Lower lobe of right lung (tissue), 2 donors: ENCODE measurements at regions not wholly inside any gene's neighbourhood (a gene's known extent, or its start where the extent isn't known, plus 50 kb on each side); places are given as distances from the start of the nearest gene placed in this dataset.

Experiments
- ATAC-seq, 2 donors: fragments of 200-7000 bp; cut with Tn5 transposase; one replicate each; pipeline ENCODE4 v1.9.1; 2020 to 2022; ENCODE audit warnings: mild to moderate bottlenecking in 2 of 2, moderate library complexity in 2 of 2
- DNase-seq: peaks from one replicate; pipeline ENCODE4 v3.0.0-alpha.2; 2020
- H3K27ac ChIP-seq: fragments of 200-600 bp; one replicate; pipeline ENCODE4 v1.8.0; 2022
- H3K27me3 ChIP-seq: fragments of 200-600 bp; one replicate; pipeline ENCODE4 v1.8.0; 2022; ENCODE audit warnings: low read depth
- H3K36me3 ChIP-seq: fragments of 200-600 bp; one replicate; pipeline ENCODE4 v1.8.0; 2022; ENCODE audit warnings: mild to moderate bottlenecking
- H3K4me1 ChIP-seq: fragments of 200-600 bp; one replicate; pipeline ENCODE4 v1.8.0; 2022
- H3K4me3 ChIP-seq: fragments of 200-600 bp; one replicate; pipeline ENCODE4 v1.8.0; 2022; ENCODE audit warnings: mild to moderate bottlenecking
- H3K9me3 ChIP-seq: fragments of 200-600 bp; one replicate; pipeline ENCODE4 v1.8.0; 2022
- intact Hi-C: fragments of 100-400 bp; cut with DNase I; formaldehyde crosslinking; loops from one replicate; pipeline ENCODE4 v1.11.0; 2022
- TF ChIP-seq, protein P1 (sequence below): fragments of 200-600 bp; IDR thresholded peaks from one replicate; pipeline ENCODE4 v1.8.0; 2022; ENCODE audit warnings: antibody characterized with exemption, mild to moderate bottlenecking
- donor health status: DM: no; HTN: yes; CAD: no; lungs with severe emphysema.

DNA sequence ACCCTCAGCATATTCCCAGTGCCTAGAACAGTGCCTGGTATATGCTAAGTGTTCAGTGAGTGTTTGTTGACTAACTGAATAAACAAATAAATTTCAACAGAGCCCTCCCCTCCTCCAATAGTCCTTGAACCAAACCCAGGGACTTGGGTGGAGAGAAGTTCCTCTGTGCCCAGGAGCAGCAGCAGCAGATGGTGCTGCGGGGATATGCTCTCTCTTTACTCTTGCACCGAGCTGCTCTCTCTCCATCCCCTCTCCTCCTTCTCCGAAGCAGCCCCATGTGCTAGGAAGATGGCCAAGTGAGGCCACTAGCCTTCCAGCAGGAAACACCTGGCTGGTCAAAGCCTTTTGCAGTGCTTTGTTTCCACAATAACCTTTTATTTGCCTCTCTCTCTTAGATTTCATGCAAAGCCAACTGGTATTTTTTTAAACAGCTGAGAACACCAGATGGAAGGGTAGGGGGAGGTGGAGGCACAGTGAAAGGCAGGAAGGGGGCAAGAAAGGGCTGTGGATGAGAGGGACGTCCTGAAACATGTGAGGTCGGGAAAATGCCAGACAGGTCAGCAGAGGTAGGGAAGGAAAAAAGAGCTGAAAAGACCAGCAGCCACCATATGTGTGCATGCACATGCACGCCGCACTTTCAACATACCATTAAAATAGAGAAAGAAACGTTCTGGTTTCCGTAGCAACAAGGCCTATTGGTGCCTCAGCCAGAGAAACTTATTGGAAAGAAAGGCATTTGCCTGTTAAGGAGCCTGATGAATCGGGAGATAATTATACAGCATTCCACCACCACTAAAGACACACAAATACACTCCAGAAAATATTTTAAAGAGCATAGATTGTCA is 78.9 kb downstream of the EMP1 start:
- H3K4me1 ChIP-seq, result peaks cover 9% of the 10 kb centered on the region
- ATAC-seq, result no peak
- intact Hi-C loops, result no loop called here

GRCh38 chr12:13273850-13274249 is 77.3 kb downstream of the EMP1 start:
- Histone ChIP-seq H3K27me3 (peaks cover 12% of the 10 kb centered on the region), H3K36me3 (no peaks in the 10 kb centered on the region), H3K9me3 (no peaks in the 10 kb centered on the region), H3K27ac (no peak overlapping the region), H3K4me1 (peaks cover 9% of the 10 kb centered on the region), H3K4me3 (no peak overlapping the region)
- no peak for DNase-seq
- ATAC-seq, result no peak
- intact Hi-C loops, result no loop called here
- TF ChIP-seq, protein P1, sequence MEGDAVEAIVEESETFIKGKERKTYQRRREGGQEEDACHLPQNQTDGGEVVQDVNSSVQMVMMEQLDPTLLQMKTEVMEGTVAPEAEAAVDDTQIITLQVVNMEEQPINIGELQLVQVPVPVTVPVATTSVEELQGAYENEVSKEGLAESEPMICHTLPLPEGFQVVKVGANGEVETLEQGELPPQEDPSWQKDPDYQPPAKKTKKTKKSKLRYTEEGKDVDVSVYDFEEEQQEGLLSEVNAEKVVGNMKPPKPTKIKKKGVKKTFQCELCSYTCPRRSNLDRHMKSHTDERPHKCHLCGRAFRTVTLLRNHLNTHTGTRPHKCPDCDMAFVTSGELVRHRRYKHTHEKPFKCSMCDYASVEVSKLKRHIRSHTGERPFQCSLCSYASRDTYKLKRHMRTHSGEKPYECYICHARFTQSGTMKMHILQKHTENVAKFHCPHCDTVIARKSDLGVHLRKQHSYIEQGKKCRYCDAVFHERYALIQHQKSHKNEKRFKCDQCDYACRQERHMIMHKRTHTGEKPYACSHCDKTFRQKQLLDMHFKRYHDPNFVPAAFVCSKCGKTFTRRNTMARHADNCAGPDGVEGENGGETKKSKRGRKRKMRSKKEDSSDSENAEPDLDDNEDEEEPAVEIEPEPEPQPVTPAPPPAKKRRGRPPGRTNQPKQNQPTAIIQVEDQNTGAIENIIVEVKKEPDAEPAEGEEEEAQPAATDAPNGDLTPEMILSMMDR, result no peak

More for the DNA sequence above, 78.9 kb downstream of the EMP1 start:
- TF ChIP-seq, protein P1, result no peak
- no peak for DNase-seq
- H3K4me3 ChIP-seq, result no peak overlapping the region
- H3K27me3 ChIP-seq, result peaks cover 12% of the 10 kb centered on the region
- H3K9me3 ChIP-seq, result no peaks in the 10 kb centered on the region
- no peaks in the 10 kb centered on the region for H3K36me3 ChIP-seq
- H3K27ac ChIP-seq, result no peak overlapping the region

DNA sequence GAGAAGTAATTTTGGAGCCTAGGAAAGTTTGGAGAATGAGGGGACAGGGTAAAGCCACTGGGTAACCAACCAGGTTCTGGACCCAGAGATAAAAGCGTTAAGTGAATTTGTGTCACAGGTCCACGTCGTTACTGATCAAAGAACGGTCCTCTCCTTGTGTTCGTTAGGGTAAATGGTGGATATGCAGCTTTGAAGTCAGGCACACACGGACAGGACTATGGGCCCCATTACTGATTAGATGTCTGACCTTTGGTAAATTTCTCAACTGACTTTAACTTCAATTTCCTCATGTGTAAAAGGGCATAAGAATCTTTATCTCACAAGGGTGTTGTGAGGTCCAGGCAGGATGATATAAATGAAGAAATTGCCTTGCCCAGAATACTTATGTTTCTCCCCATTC is 76.6 kb downstream of the EMP1 start:
- Histone ChIP-seq H3K4me1 (peaks cover 4% of the 10 kb centered on the region), H3K27me3 (peaks cover 9% of the 10 kb centered on the region), H3K27ac (no peak overlapping the region), H3K4me3 (no peak overlapping the region), H3K36me3 (no peaks in the 10 kb centered on the region), H3K9me3 (no peaks in the 10 kb centered on the region)
- intact Hi-C loops, result no loop called here
- DNase-seq (no peak), ATAC-seq (no peak)
- TF ChIP-seq, protein P1, result no peak

DNA sequence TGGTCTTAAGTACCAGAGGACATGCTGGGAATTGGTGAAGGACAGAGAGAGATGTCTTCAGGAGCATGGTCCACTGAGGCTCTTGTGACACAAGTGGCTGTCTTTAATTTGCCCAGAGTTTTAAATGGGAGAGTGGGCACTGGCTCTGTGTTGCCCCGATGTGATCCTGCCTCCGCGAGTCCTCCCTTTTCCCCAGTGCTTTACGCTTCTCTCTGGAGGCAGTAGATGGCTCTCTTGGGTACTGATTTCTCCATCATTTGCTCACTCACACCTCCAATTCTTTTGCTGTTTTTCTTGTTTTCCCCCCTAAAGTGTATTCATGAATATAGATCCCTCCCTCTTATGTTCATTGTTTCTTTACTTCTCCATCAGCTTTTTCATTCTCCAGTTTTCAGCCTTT is 74.3 kb downstream of the EMP1 start:
- intact Hi-C loops, result no loop called here
- Histone ChIP-seq H3K4me3 (no peak overlapping the region), H3K27ac (no peak overlapping the region), H3K36me3 (no peaks in the 10 kb centered on the region), H3K27me3 (no peaks in the 10 kb centered on the region), H3K4me1 (no peaks in the 10 kb centered on the region), H3K9me3 (no peaks in the 10 kb centered on the region)
- ATAC-seq (no peak), DNase-seq (no peak)
- TF ChIP-seq, protein P1, result no peak
